ENCODE measurements at regions not wholly inside any gene's neighbourhood (a gene's known extent, or its start where the extent isn't known, plus 50 kb on each side); places are given as distances from the start of the nearest gene placed in this dataset.
"Not testable (repeated sequence)": the region's sequence is repeated elsewhere in the genome, so short reads cannot be mapped to it uniquely, and the experiment has no call there.

GRCh38 chr4:125573368-125573767, 258.6 kb downstream of the FAT4 start:
- intact Hi-C loops (cut with DNase I) = no loop called here
- no peak for DNase-seq

GRCh38 chr4:125573786-125574185, 259.0 kb downstream of the FAT4 start:
- DNase-seq = no peak
- intact Hi-C loops (cut with DNase I) = no loop called here

GRCh38 chr4:125582302-125582701, 267.5 kb downstream of the FAT4 start:
- intact Hi-C loops (cut with DNase I) = no loop called here
- no peak for DNase-seq

- intact Hi-C loops (cut with DNase I) = no loop called here
- DNase-seq = no peak
Observed at GRCh38 chr4:125590158-125590557, 275.4 kb downstream of the FAT4 start.

- no peak for DNase-seq
- intact Hi-C loops (cut with DNase I) = no loop called here
Observed at GRCh38 chr4:125591290-125591689, 276.5 kb downstream of the FAT4 start.

GRCh38 chr4:125594056-125594602, 279.4 kb downstream of the FAT4 start:
- intact Hi-C loops (cut with DNase I) = no loop called here
- no peak for DNase-seq

GRCh38 chr4:125605926-125606325, 291.2 kb downstream of the FAT4 start:
- intact Hi-C loops (cut with DNase I); DNase-seq: not testable (repeated sequence)

GRCh38 chr4:125620066-125620860, 305.5 kb downstream of the FAT4 start:
- intact Hi-C loops (cut with DNase I) = no loop called here

GRCh38 chr4:125624951-125625350, 310.2 kb downstream of the FAT4 start:
- no peak for DNase-seq
- intact Hi-C loops (cut with DNase I) = no loop called here

More at GRCh38 chr4:125620066-125620860, 305.5 kb downstream of the FAT4 start:
- DNase-seq = no peak

GRCh38 chr4:125626946-125627345, 312.2 kb downstream of the FAT4 start:
- intact Hi-C loops (cut with DNase I) = no loop called here
- DNase-seq = no peak

- intact Hi-C loops (cut with DNase I) = no loop called here
- DNase-seq = peak in 2 of 10 donors; percentile 59 to 66
Observed at GRCh38 chr4:125639182-125639621, 324.4 kb downstream of the FAT4 start.

GRCh38 chr4:125641611-125642010, 326.9 kb downstream of the FAT4 start:
- intact Hi-C loops (cut with DNase I) = no loop called here
- DNase-seq = no peak

GRCh38 chr4:125642645-125643044, 327.9 kb downstream of the FAT4 start:
- no peak for DNase-seq
- intact Hi-C loops (cut with DNase I) = no loop called here

- DNase-seq = no peak
- intact Hi-C loops (cut with DNase I) = no loop called here
Observed at GRCh38 chr4:125649452-125649851, 334.7 kb downstream of the FAT4 start.

- intact Hi-C loops (cut with DNase I) = no loop called here
- DNase-seq = no peak
Observed at GRCh38 chr4:125650557-125650956, 335.8 kb downstream of the FAT4 start.

GRCh38 chr4:125651707-125652357, 337.1 kb downstream of the FAT4 start:
- intact Hi-C loops (cut with DNase I) = not testable (repeated sequence)
- DNase-seq = peak in 2 of 10 donors; percentile 54 to 68

- intact Hi-C loops (cut with DNase I) = no loop called here
- no peak for DNase-seq
Observed at GRCh38 chr4:125658773-125659172, 344.0 kb downstream of the FAT4 start.

- intact Hi-C loops (cut with DNase I) = no loop called here
- DNase-seq = no peak
Observed at GRCh38 chr4:125663896-125664767, 349.4 kb downstream of the FAT4 start.

- DNase-seq = no peak
- intact Hi-C loops (cut with DNase I) = no loop called here
Observed at GRCh38 chr4:125666635-125667034, 351.9 kb downstream of the FAT4 start.

- intact Hi-C loops (cut with DNase I) = no loop called here
- no peak for DNase-seq
Observed at GRCh38 chr4:125676156-125676555, 361.4 kb downstream of the FAT4 start.

GRCh38 chr4:125676583-125676982, 361.8 kb downstream of the FAT4 start:
- intact Hi-C loops (cut with DNase I) = no loop called here

More at GRCh38 chr4:125676583-125676982, 361.8 kb downstream of the FAT4 start:
- DNase-seq = no peak
